NCI-H1436 treated with DMSO at 0.1 percent for 48 hours (cell line): ENCODE measurements at regions not wholly inside any gene's neighbourhood (a gene's known extent, or its start where the extent isn't known, plus 50 kb on each side); places are given as distances from the start of the nearest gene placed in this dataset.
"Not testable (repeated sequence)": the region's sequence is repeated elsewhere in the genome, so short reads cannot be mapped to it uniquely, and the experiment has no call there.

Source experiments
- DNase-seq: peaks from one replicate; lab custom pipeline; 2025; lab: John Stamatoyannopoulos, UW

DNA sequence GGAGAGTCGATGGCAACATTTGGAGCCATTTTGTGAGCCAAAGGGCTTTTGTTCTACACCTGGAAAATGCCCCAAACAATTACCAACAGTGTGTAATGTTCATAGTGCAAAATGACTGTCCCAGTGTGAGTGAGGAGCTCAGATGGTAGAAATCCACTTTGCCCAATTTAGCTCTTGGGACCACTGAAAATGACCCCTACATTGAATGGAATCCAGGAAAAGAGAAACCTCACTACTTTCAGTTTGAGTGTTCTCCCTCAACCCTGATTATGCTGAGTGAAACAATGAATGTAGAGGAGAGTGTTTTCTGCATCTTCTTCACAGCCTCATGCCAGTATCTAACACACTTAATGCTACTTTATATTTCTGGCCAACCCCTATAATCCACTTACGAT lies 84.9 kb upstream of the NRN1 start:
- no peak for DNase-seq

DNA sequence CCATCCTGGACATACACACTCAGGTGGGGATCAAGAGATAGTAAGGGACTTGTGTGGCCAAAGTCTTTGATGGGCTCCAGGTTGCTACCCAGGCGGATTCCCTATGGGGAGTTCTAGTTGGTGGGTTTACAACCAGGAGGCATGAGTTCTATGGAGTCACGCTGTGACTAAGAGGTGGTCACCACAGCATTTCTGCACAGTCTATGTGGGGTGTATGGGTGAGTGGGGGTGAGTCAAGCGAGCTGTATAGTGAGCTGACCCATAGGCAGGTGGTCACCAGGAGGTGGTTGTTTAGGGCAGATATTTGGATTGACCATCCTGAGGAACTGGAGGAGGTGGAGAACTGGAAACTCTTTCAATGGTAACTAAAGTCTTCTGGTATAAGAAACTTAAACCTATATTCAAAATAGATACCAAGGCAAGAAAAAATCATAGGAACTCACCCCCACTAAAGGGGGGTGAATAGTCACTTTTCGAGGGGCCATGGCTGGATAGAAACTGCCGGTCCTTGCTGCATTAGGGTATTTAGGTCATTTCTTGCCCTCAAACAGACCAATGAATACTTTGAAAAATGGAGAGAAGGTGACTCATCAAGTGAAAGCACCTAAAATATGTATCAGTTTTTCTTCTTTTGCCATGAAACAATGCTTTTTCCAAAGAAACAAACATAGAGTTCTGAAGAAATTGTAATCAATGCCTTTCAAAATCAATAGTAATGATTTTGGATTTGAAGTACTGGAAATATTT lies 84.3 kb upstream of the NRN1 start:
- no peak for DNase-seq

DNA sequence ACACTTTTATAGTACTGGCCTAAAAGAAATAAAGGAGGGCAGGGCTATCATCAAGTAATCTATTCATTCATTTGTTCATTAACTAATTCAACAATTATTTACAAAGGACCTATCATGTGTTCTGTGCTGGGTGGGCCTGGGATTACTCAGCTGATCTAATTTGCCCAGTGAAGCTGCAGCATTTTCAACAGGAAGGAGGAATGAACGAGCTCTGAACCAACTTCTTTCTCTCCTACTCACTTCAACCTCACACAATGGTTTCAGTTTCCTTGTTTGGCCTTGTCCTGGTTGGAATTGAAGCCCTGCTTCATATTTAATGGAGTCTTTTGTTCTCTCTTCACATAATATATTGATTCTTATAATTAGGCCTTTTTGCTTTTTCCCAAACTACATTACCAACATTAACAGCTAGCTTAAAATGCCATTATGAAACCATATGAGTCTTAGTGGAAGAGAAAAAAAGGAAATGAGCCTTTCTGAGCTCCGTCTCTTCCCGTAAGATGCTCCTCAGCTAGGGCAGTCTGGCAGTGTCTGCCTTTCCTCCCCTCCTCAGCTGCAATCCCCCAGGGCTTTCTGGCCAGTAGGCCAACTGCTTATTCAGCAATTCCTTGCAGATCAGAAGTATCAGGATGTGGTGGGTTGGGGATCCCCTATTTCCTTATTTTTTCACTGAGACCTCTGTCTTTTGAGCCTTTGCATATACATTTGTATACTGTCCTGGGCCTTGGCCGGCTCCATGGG lies 79.4 kb upstream of the NRN1 start:
- DNase-seq = no peak

DNA sequence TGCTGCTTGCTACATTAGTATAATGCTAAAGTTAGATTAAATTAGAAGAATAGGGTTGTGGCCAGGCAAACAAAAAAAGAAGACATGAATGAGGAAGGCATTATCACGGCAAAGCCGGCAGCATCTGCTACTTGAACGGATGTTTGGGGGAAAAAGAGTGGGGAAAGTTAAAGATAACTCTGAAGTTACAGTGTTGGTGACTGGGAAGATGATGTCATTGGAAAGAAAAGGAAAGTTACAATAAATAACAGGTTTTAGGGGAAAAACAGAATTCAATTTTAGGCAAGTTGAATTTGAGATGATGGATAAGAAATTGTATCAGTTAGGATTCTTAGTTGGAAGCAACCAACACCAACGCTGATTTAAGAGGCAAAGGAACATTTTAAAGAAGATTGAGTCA lies 74.2 kb upstream of the NRN1 start:
- DNase-seq = no peak

DNA sequence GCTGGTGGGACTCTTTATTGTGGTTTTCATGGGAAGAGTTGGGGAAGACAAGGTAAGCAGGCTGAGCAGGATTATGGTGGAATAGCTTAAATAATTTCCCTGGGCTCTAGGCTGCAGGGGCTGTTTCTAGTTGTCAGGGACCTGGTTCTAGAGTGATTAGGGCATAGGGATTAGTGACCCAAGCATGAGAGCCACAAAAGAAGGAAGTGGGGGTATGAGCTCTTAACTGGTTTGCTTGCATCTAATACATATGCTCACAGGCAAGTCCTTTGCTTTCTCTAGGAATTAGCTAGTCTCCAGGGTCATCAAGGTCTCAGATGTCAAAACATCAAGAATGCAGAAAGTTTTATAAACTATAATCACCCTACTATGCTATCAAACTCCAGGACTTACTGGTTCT lies 67.5 kb upstream of the NRN1 start:
- DNase-seq = no peak

DNA sequence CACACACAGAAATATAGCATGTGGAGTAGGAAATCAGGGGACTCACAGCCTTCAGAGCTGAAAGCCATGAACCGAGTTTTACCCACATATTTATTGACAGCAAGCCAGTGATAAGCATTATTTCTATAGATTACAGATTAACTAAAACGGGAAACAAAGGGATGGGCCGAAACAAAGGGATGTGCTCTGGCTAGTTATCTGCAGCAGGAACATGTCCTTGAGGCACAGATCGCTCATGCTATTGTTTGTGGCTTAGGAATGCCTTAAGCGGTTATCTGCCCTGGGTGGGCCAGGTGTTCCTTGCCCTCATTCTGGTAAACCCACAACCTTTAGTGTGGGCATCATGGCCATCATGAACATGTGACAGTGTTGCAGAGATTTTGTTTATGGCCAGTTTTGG lies 61.4 kb upstream of the NRN1 start:
- DNase-seq = not testable (repeated sequence)

DNA sequence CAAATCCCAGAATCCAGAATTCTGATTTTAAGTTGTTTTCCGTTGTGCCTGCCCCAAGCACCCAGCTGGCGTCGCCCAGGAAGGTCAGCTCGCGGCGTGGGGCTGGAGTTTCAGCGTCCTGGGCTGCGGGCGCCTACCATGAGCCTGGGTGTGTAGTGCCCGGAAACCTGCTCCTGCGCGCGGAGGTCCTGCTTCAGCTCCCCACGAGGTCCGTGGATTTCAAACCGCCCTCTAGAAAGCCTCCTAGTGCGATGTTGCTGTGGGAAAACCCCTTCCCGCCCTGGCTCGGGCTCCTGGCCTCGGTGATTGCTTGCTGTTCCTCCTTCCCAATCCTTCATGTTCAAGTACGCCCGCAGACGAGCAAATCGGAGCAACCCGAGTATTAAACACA lies 51.3 kb upstream of the NRN1 start:
- DNase-seq = no peak

DNA sequence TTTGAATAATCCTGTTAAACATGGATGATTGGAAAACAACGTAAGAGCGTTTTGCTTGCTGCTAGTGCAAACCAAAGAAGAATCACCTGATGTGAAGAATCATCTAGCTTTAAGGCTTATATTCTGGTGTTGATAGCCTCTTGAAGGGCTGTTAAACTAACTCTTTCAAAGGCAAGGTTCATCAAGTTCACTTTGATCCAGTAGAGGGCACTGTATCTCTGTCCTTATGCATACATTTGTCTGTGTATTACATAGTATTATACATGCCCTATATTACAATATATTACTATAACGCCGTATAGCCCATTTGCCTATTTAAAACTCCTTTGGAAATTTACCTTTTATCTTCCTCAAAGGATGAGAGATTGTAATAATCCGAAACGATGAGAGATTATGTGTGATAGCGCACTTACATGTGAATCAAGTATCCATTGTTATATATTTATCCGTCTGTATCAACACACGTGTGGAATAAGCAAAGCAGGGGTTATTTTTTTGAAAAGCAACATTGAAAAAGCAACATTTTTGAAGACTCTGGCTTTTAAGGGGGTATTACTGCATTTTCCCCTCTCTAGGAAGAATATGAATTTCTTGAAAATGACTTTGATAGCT lies 50.8 kb upstream of the NRN1 start:
- peak; percentile 4 for DNase-seq
